IMR-90 (cell line): ENCODE measurements at regions not wholly inside any gene's neighbourhood (a gene's known extent, or its start where the extent isn't known, plus 50 kb on each side); places are given as distances from the start of the nearest gene placed in this dataset.

Source experiments
- ATAC-seq: fragments of 200-7000 bp; cut with Tn5 transposase; 2 replicates; pipeline ENCODE4 v1.9.1; 2020; ENCODE audit warnings: low read depth, mild to moderate bottlenecking, moderate library complexity
- BruUV-seq: library from RNA; stranded (reverse); fragments of 400-500 nt; replicated peaks from 2 replicates; lab custom pipeline; 2021; lab: Mats Ljungman, UMichigan
- CTCF ChIA-PET: fragments of 300-600 bp; formaldehyde crosslinking; extraction: SDS; loops from one replicate; lab custom pipeline; 2021; ENCODE audit warnings: antibody characterized with exemption; lab: Yijun Ruan, JAX
- POLR2A ChIA-PET: fragments of 300-600 bp; sonication (Branson Sonifier 250); formaldehyde crosslinking; loops from one replicate; lab custom pipeline; 2022; ENCODE audit warnings: antibody characterized with exemption; ENCODE audit not compliant: unreplicated experiment; lab: Charles Lee
- DNase-seq: peaks from one replicate; pipeline ENCODE4 v3.0.0; 2013
- H2AFZ ChIP-seq: replicated peaks from 2 replicates; pipeline ENCODE3; 2013; ENCODE audit warnings: low read length, mild to moderate bottlenecking; ENCODE audit not compliant: poor library complexity
- H2AK5ac ChIP-seq: 2 replicates; pipeline ENCODE4 v1.6.1; 2013; ENCODE audit warnings: low read depth, low read length, inconsistent platforms
- H2AK9ac ChIP-seq: replicated peaks from 2 replicates; pipeline ENCODE3; 2013; ENCODE audit warnings: mild to moderate bottlenecking, low read depth, low read length, moderate library complexity; ENCODE audit not compliant: poor library complexity
- H2BK120ac ChIP-seq: 2 replicates; pipeline ENCODE4 v1.6.1; 2013; ENCODE audit warnings: low read depth, low read length, inconsistent platforms
- H2BK15ac ChIP-seq: 3 replicates; pipeline ENCODE4 v1.6.1; 2013; ENCODE audit warnings: low read depth, low read length, inconsistent platforms
- H2BK20ac ChIP-seq: 2 replicates; pipeline ENCODE4 v1.6.1; 2013; ENCODE audit warnings: low read depth, mild to moderate bottlenecking, inconsistent platforms, low read length, moderate library complexity
- H2BK5ac ChIP-seq: 2 replicates; pipeline ENCODE4 v1.6.1; 2013; ENCODE audit warnings: mild to moderate bottlenecking, low read depth, low read length, inconsistent platforms; ENCODE audit not compliant: poor library complexity, severe bottlenecking
- H3K14ac ChIP-seq: replicated peaks from 2 replicates; pipeline ENCODE4 v1.6.1; 2013; ENCODE audit warnings: low read depth, low read length, inconsistent platforms
- H3K18ac ChIP-seq: 2 replicates; pipeline ENCODE4 v1.6.1; 2013; ENCODE audit warnings: low read depth, low read length, control low read depth
- H3K23ac ChIP-seq: 2 replicates; pipeline ENCODE4 v1.6.1; 2013; ENCODE audit warnings: low read depth, low read length, inconsistent platforms
- H3K27ac ChIP-seq: 2 replicates; pipeline ENCODE4 v1.5.1; 2013; ENCODE audit warnings: mild to moderate bottlenecking, control low read depth, low read length; ENCODE audit not compliant: insufficient read depth
- H3K27me3 ChIP-seq: 2 replicates; pipeline ENCODE4 v1.6.1; 2013; ENCODE audit warnings: low read length; ENCODE audit not compliant: control insufficient read depth, insufficient read depth
- H3K36me3 ChIP-seq: 2 replicates; pipeline ENCODE4 v1.6.1; 2013; ENCODE audit warnings: low read length, mixed read lengths; ENCODE audit not compliant: control insufficient read depth, insufficient read depth
- H3K4ac ChIP-seq: 2 replicates; pipeline ENCODE4 v1.6.1; 2013; ENCODE audit warnings: low read depth, low read length, inconsistent platforms
- H3K4me1 ChIP-seq: 2 replicates; pipeline ENCODE4 v1.6.1; 2013; ENCODE audit warnings: low read length, mixed read lengths; ENCODE audit not compliant: control insufficient read depth, insufficient read depth
- H3K4me2 ChIP-seq: 2 replicates; pipeline ENCODE4 v1.6.1; 2013; ENCODE audit warnings: low read depth, mild to moderate bottlenecking, control low read depth, low read length, moderate library complexity
- H3K4me3 ChIP-seq: 2 replicates; pipeline ENCODE4 v1.5.1; 2013; ENCODE audit warnings: low read depth, mild to moderate bottlenecking, control low read depth, low read length, moderate library complexity; ENCODE audit not compliant: insufficient read depth
- H3K56ac ChIP-seq: 2 replicates; pipeline ENCODE4 v1.6.1; 2013; ENCODE audit warnings: low read length, inconsistent platforms; ENCODE audit not compliant: insufficient read depth; ENCODE audit errors: extremely low read depth
- H3K79me1 ChIP-seq, 2 experiments: 2 replicates each; pipeline ENCODE4 v1.6.1; 2013; ENCODE audit warnings: low read length in 2 of 2, inconsistent platforms in 1 of 2, low read depth in 1 of 2
- H3K9ac ChIP-seq: 2 replicates; pipeline ENCODE4 v1.6.1; 2013; ENCODE audit warnings: low read depth, low read length, control low read depth
- H3K9me1 ChIP-seq: 2 replicates; pipeline ENCODE4 v1.6.1; 2013; ENCODE audit warnings: low read length, inconsistent platforms; ENCODE audit not compliant: insufficient read depth
- H3K9me3 ChIP-seq: 2 replicates; pipeline ENCODE4 v1.6.1; 2013; ENCODE audit warnings: low read length; ENCODE audit not compliant: control insufficient read depth, insufficient read depth
- H4K20me1 ChIP-seq: 2 replicates; pipeline ENCODE4 v1.6.1; 2013; ENCODE audit warnings: low read length, inconsistent platforms; ENCODE audit not compliant: insufficient read depth
- H4K5ac ChIP-seq: 2 replicates; pipeline ENCODE4 v1.6.1; 2013; ENCODE audit warnings: mild to moderate bottlenecking, low read depth, low read length, control low read depth
- H4K8ac ChIP-seq, 2 experiments: 2 replicates each; pipeline ENCODE4 v1.6.1; 2013; ENCODE audit warnings: low read depth in 2 of 2, low read length in 2 of 2, control low read depth in 1 of 2, inconsistent platforms in 1 of 2
- H4K91ac ChIP-seq: 2 replicates; pipeline ENCODE4 v1.6.1; 2013; ENCODE audit warnings: low read depth, low read length, inconsistent platforms; ENCODE audit not compliant: insufficient read depth
- CEBPB ChIP-seq: IDR thresholded peaks from 2 replicates; pipeline ENCODE4 v1.6.1; 2012; ENCODE audit warnings: low read depth, low read length, improper control_type of control experiment
- CHD1 ChIP-seq: IDR thresholded peaks from 2 replicates; pipeline ENCODE4 v1.6.1; 2012; ENCODE audit warnings: low read depth, low read length, improper control_type of control experiment
- FOS ChIP-seq: fragments of 150-350 bp; IDR thresholded peaks from 2 replicates; pipeline ENCODE4 v1.6.1; 2016; ENCODE audit warnings: low read depth, low read length
- MAFK ChIP-seq: IDR thresholded peaks from 2 replicates; pipeline ENCODE4 v1.6.1; 2012; ENCODE audit warnings: low read depth, low read length, improper control_type of control experiment
- MAZ ChIP-seq: IDR thresholded peaks from 2 replicates; pipeline ENCODE4 v1.6.1; 2012; ENCODE audit warnings: low read depth, mild to moderate bottlenecking, low read length, improper control_type of control experiment, moderate library complexity, borderline replicate concordance
- MXI1 ChIP-seq: IDR thresholded peaks from 2 replicates; pipeline ENCODE4 v1.6.1; 2012; ENCODE audit warnings: low read depth, mild to moderate bottlenecking, low read length, moderate library complexity, borderline replicate concordance
- NFE2L2 ChIP-seq: fragments of 150-350 bp; IDR thresholded peaks from 2 replicates; pipeline ENCODE4 v1.6.1; 2016; ENCODE audit warnings: low read depth, mild to moderate bottlenecking, low read length
- RAD21 ChIP-seq: IDR thresholded peaks from 2 replicates; pipeline ENCODE4 v1.6.1; 2012; ENCODE audit warnings: low read length, improper control_type of control experiment
- RCOR1 ChIP-seq: IDR thresholded peaks from 2 replicates; pipeline ENCODE4 v1.6.1; 2012; ENCODE audit warnings: mild to moderate bottlenecking, low read length, improper control_type of control experiment; ENCODE audit not compliant: insufficient replicate concordance
- RFX5 ChIP-seq: IDR thresholded peaks from 2 replicates; pipeline ENCODE4 v1.8.0; 2012; ENCODE audit warnings: low read depth, mild to moderate bottlenecking, low read length, moderate library complexity
- SMC3 ChIP-seq: fragments of 150-350 bp; IDR thresholded peaks from 2 replicates; pipeline ENCODE4 v1.6.1; 2016; ENCODE audit warnings: low read depth, mild to moderate bottlenecking, antibody characterized with exemption, low read length, moderate library complexity
- WGBS, 2 experiments: methylation state at CpG; one replicate each; pipeline versions ENCODE4 v1.1.5 to v1.1.7; 2013; ENCODE audit warnings: missing lambda C conversion rate in 2 of 2; ENCODE audit not compliant: insufficient read length in 1 of 2; ENCODE audit errors: extremely low coverage in 2 of 2; 5-methylcytosine and 5-hydroxymethylcytosine counted together
- dilution Hi-C: fragments of 300-500 bp; cut with HindIII; formaldehyde crosslinking; loops from one replicate; pipeline ENCODE4 v1.14.3; 2018; ENCODE audit warnings: low sequenced_read_pairs; ENCODE audit not compliant: unreplicated experiment
- in situ Hi-C: fragments of 300-500 bp; cut with MboI; formaldehyde crosslinking; loops from 3 replicates; pipeline ENCODE4 v1.14.3; 2019; ENCODE audit warnings: low sequenced_read_pairs, inconsistent platforms, mixed read lengths
- intact Hi-C: fragments of 100-400 bp; cut with micrococcal nuclease; formaldehyde crosslinking; loops from 2 replicates; pipeline ENCODE4 v1.10.0; 2022
- TF ChIP-seq, protein P1 (sequence below): conservative IDR thresholded peaks from 2 replicates; pipeline ENCODE4 v1.5.1; 2012; ENCODE audit warnings: mild to moderate bottlenecking, low read depth, low read length, improper control_type of control experiment
- TF ChIP-seq, protein P2 (sequence below): fragments of 150-350 bp; IDR thresholded peaks from 2 replicates; pipeline ENCODE4 v1.6.1; 2017; ENCODE audit warnings: mild to moderate bottlenecking, antibody characterized with exemption, low read length, low read depth

DNA sequence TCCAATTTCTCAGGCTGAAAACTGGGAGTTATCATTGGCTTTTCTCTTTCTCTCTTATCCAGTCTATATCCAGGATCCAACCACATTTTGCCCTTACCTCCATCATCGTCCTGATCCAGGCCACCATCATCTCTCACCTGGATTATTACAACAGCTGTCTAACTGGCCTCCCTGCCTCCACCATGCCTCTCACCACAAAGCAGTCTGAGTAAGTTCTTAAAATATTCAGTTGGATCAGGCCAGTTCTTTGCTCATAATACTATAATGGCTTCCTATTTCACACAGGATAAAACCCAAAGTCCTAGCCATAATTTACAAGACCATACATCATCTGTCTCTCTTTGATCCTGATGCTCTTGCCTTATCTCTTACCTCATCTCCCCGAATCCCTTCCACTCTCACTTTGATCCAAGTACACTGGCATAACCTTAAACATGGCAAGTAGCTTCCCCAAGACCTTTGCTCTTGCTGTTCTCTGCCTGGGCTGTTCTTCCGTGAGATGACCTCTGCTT, 133.4 kb upstream of the RAP1B start:
- no peak overlapping the region for H4K91ac ChIP-seq
- H2BK20ac ChIP-seq = no peak overlapping the region
- intact Hi-C loops (no loop called here), in situ Hi-C loops (no loop called here), dilution Hi-C loops (no loop called here)
- no peaks in the 10 kb centered on the region for H4K20me1 ChIP-seq
- H3K23ac ChIP-seq = no peak overlapping the region
- H3K9me3 ChIP-seq = no peaks in the 10 kb centered on the region
- TF ChIP-seq SMC3 = no peak
- no peak for TF ChIP-seq CEBPB
- TF ChIP-seq NFE2L2 = no peak
- TF ChIP-seq MXI1 = no peak
- TF ChIP-seq, protein P1, sequence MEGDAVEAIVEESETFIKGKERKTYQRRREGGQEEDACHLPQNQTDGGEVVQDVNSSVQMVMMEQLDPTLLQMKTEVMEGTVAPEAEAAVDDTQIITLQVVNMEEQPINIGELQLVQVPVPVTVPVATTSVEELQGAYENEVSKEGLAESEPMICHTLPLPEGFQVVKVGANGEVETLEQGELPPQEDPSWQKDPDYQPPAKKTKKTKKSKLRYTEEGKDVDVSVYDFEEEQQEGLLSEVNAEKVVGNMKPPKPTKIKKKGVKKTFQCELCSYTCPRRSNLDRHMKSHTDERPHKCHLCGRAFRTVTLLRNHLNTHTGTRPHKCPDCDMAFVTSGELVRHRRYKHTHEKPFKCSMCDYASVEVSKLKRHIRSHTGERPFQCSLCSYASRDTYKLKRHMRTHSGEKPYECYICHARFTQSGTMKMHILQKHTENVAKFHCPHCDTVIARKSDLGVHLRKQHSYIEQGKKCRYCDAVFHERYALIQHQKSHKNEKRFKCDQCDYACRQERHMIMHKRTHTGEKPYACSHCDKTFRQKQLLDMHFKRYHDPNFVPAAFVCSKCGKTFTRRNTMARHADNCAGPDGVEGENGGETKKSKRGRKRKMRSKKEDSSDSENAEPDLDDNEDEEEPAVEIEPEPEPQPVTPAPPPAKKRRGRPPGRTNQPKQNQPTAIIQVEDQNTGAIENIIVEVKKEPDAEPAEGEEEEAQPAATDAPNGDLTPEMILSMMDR = no peak
- TF ChIP-seq FOS = no peak
- no peak for TF ChIP-seq MAFK
- TF ChIP-seq, protein P2, sequence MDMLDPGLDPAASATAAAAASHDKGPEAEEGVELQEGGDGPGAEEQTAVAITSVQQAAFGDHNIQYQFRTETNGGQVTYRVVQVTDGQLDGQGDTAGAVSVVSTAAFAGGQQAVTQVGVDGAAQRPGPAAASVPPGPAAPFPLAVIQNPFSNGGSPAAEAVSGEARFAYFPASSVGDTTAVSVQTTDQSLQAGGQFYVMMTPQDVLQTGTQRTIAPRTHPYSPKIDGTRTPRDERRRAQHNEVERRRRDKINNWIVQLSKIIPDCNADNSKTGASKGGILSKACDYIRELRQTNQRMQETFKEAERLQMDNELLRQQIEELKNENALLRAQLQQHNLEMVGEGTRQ = no peak
- TF ChIP-seq RFX5 = no peak
- TF ChIP-seq RAD21 = no peak
- TF ChIP-seq CHD1 = no peak
- no peak for TF ChIP-seq RCOR1
- TF ChIP-seq MAZ = no peak
- no peak overlapping the region for H3K4me3 ChIP-seq
- H2BK5ac ChIP-seq = peak overlapping the region; percentile 5
- H3K27me3 ChIP-seq = no peaks in the 10 kb centered on the region
- H3K36me3 ChIP-seq = no peaks in the 10 kb centered on the region
- no peak overlapping the region for H2AK9ac ChIP-seq
- no peak overlapping the region for H4K8ac ChIP-seq
- H3K56ac ChIP-seq = no peak overlapping the region
- H3K9ac ChIP-seq = no peak overlapping the region
- H2AK5ac ChIP-seq = peak overlapping the region; percentile 54; the same call in 1 of the 2 replicates
- H3K27ac ChIP-seq = no peak overlapping the region
- H3K4ac ChIP-seq = no peak overlapping the region
- no peaks in the 10 kb centered on the region for H3K9me1 ChIP-seq
- WGBS, 2 experiments = 86% methylated on average over 2 of the region's 3 CpGs; no CpG with 5 or more reads in 1 of the 2 experiments
- H4K5ac ChIP-seq = no peak overlapping the region; the same call in 1 of the 2 replicates
- CTCF ChIA-PET = no interaction called here
- peak overlapping the region; percentile 89; the same call in 1 of the 2 replicates for H3K18ac ChIP-seq
- DNase-seq (peak; percentile 39), ATAC-seq (no peak)
- POLR2A ChIA-PET = no interaction called here
- no peak overlapping the region for H3K14ac ChIP-seq
- H2BK15ac ChIP-seq = no peak overlapping the region
- no peak overlapping the region for H2BK120ac ChIP-seq
- peaks cover 8% of the 10 kb centered on the region for H3K4me1 ChIP-seq
- H3K79me1 ChIP-seq = no peaks in the 10 kb centered on the region
- H3K4me2 ChIP-seq = no peak overlapping the region
- no TSS peak for BruUV-seq
- no peak overlapping the region for H2AFZ ChIP-seq
